ENCODE measurements at regions not wholly inside any gene's neighbourhood (a gene's known extent, or its start where the extent isn't known, plus 50 kb on each side); places are given as distances from the start of the nearest gene placed in this dataset.

GRCh38 chr5:63220244-63220643 lies 641.6 kb downstream of the LRRC70 start:
- no peaks in the 10 kb centered on the region for H3K36me3 ChIP-seq
- H3K9me3 ChIP-seq = no peaks in the 10 kb centered on the region
- H3K27ac ChIP-seq = no peak overlapping the region
- no peak overlapping the region for H3K4me3 ChIP-seq
- intact Hi-C loops (cut with DNase I; ENCODE audit: low total_unique reads) = no loop called here
- DNase-seq = no peak
- no peak for TF ChIP-seq CTCF (IDR thresholded peaks at IDR 0.05)
- no peaks in the 10 kb centered on the region for H3K4me1 ChIP-seq
- H3K27me3 ChIP-seq = no peaks in the 10 kb centered on the region

GRCh38 chr5:63217422-63217821 lies 638.8 kb downstream of the LRRC70 start:
- Histone ChIP-seq H3K9me3 (no peaks in the 10 kb centered on the region), H3K36me3 (no peaks in the 10 kb centered on the region), H3K27ac (no peak overlapping the region), H3K4me3 (no peak overlapping the region), H3K4me1 (no peaks in the 10 kb centered on the region), H3K27me3 (no peaks in the 10 kb centered on the region)
- intact Hi-C loops (cut with DNase I; ENCODE audit: low total_unique reads) = no loop called here
- DNase-seq = no peak
- no peak for TF ChIP-seq CTCF (IDR thresholded peaks at IDR 0.05)

GRCh38 chr5:63213256-63213655 lies 634.6 kb downstream of the LRRC70 start:
- DNase-seq = no peak
- Histone ChIP-seq H3K36me3 (no peaks in the 10 kb centered on the region), H3K4me1 (peaks cover 0 to 2% (median 0%) of the 10 kb centered on the region in 4 donors), H3K27me3 (no peaks in the 10 kb centered on the region), H3K4me3 (no peak overlapping the region), H3K27ac (no peak overlapping the region), H3K9me3 (no peaks in the 10 kb centered on the region)
- TF ChIP-seq CTCF (IDR thresholded peaks at IDR 0.05) = no peak
- intact Hi-C loops (cut with DNase I; ENCODE audit: low total_unique reads) = no loop called here

- no peak for DNase-seq
- Histone ChIP-seq H3K4me3 (no peak overlapping the region), H3K4me1 (peaks cover 0 to 2% (median 0%) of the 10 kb centered on the region in 4 donors), H3K27me3 (no peaks in the 10 kb centered on the region), H3K9me3 (no peaks in the 10 kb centered on the region), H3K36me3 (no peaks in the 10 kb centered on the region), H3K27ac (no peak overlapping the region)
- intact Hi-C loops (cut with DNase I; ENCODE audit: low total_unique reads) = no loop called here
- no peak for TF ChIP-seq CTCF (IDR thresholded peaks at IDR 0.05)
Observed at GRCh38 chr5:63211448-63212132, 633.0 kb downstream of the LRRC70 start.

GRCh38 chr5:63205976-63206375 lies 627.4 kb downstream of the LRRC70 start:
- no peak for TF ChIP-seq CTCF (IDR thresholded peaks at IDR 0.05)
- Histone ChIP-seq H3K4me1 (no peaks in the 10 kb centered on the region), H3K27me3 (no peaks in the 10 kb centered on the region), H3K9me3 (no peaks in the 10 kb centered on the region), H3K36me3 (no peaks in the 10 kb centered on the region), H3K27ac (no peak overlapping the region), H3K4me3 (no peak overlapping the region)
- intact Hi-C loops (cut with DNase I; ENCODE audit: low total_unique reads) = no loop called here
- DNase-seq = no peak

- no peaks in the 10 kb centered on the region for H3K36me3 ChIP-seq
Observed at GRCh38 chr5:63201738-63202137, 623.1 kb downstream of the LRRC70 start.

More at GRCh38 chr5:63201738-63202137, 623.1 kb downstream of the LRRC70 start:
- Histone ChIP-seq H3K9me3 (no peaks in the 10 kb centered on the region), H3K27ac (no peak overlapping the region), H3K4me3 (no peak overlapping the region), H3K4me1 (no peaks in the 10 kb centered on the region), H3K27me3 (no peaks in the 10 kb centered on the region)
- no peak for TF ChIP-seq CTCF (IDR thresholded peaks at IDR 0.05)
- intact Hi-C loops (cut with DNase I; ENCODE audit: low total_unique reads) = no loop called here
- no peak for DNase-seq

Measured in tibial artery (tissue), 4 donors.